Right lobe of liver (tissue), 6 donors: ENCODE measurements at regions not wholly inside any gene's neighbourhood (a gene's known extent, or its start where the extent isn't known, plus 50 kb on each side); places are given as distances from the start of the nearest gene placed in this dataset.
A peak's percentile ranks its signal among the peaks of the same experiment; 100 is the strongest.
"Not testable (repeated sequence)": the region's sequence is repeated elsewhere in the genome, so short reads cannot be mapped to it uniquely, and the experiment has no call there.

Source experiments
- ATAC-seq, 4 donors: fragments of 200-7000 bp; cut with Tn5 transposase; one replicate each; pipeline ENCODE4 v1.9.1; 2020; ENCODE audit warnings: mild to moderate bottlenecking in 4 of 4, moderate library complexity in 4 of 4
- DNase-seq, 3 donors: peaks; one replicate each; pipeline ENCODE4 v3.0.0-alpha.2; 2020
- H3K27ac ChIP-seq, 3 donors: fragments of 200-600 bp; one replicate each; pipeline ENCODE4 v1.8.0; 2022
- H3K27me3 ChIP-seq, 2 donors: fragments of 200-600 bp; one replicate each; pipeline ENCODE4 v1.8.0; 2022
- H3K36me3 ChIP-seq, 4 donors: fragments of 200-600 bp; sonication (generic) in 1 of 4; one replicate each; pipeline versions ENCODE4 v1.5.1 to v1.8.0; 2017 to 2022; ENCODE audit warnings: control low read depth in 1 of 4
- H3K4me1 ChIP-seq, 4 donors: fragments of 200-600 bp; sonication (generic) in 1 of 4; one replicate each; pipeline versions ENCODE4 v1.5.1 to v1.8.0; 2017 to 2022; ENCODE audit warnings: control low read depth in 1 of 4
- H3K4me3 ChIP-seq, 3 donors: fragments of 200-600 bp; one replicate each; pipeline ENCODE4 v1.8.0; 2022
- H3K9me3 ChIP-seq, 4 donors: fragments of 200-600 bp; sonication (generic) in 1 of 4; one replicate each; pipeline versions ENCODE4 v1.5.1 to v1.8.0; 2017 to 2022; ENCODE audit warnings: control low read depth in 1 of 4
- POLR2A ChIP-seq: fragments of 450-650 bp; IDR thresholded peaks from one replicate; pipeline ENCODE4 v1.6.1; 2017; ENCODE audit warnings: antibody characterized with exemption, mild to moderate bottlenecking
- WGBS: methylation state at CpG from one replicate; pipeline ENCODE4 v1.1.6; 2018; ENCODE audit warnings: low coverage, low lambda C conversion rate; ENCODE audit not compliant: insufficient coverage; ENCODE audit errors: missing lambda C conversion rate; 5-methylcytosine and 5-hydroxymethylcytosine counted together
- intact Hi-C, 2 donors: fragments of 100-400 bp; cut with DNase I; formaldehyde crosslinking; loops; one replicate each; pipeline versions ENCODE4 v1.11.2 to v1.14.1; 2022
- TF ChIP-seq, protein P1 (sequence below), 4 donors: fragments of 200-600 bp in 3 of 4; fragments of 450-650 bp in 1 of 4; IDR thresholded peaks; one replicate each; pipeline versions ENCODE4 v1.5.1 to v1.8.0; 2016 to 2022; ENCODE audit warnings: antibody characterized with exemption in 4 of 4, mild to moderate bottlenecking in 2 of 4
- donor health status: DM: no; HTN: yes; CAD: no.
- donor health status: DM: no; HTN: no; CAD: no.
- donor health status: DM: no; HTN: no; CAD: no.
- donor health status: DM: no; HTN: yes; CAD: no.
- donor health status: DM: no; HTN: yes; CAD: no.

DNA sequence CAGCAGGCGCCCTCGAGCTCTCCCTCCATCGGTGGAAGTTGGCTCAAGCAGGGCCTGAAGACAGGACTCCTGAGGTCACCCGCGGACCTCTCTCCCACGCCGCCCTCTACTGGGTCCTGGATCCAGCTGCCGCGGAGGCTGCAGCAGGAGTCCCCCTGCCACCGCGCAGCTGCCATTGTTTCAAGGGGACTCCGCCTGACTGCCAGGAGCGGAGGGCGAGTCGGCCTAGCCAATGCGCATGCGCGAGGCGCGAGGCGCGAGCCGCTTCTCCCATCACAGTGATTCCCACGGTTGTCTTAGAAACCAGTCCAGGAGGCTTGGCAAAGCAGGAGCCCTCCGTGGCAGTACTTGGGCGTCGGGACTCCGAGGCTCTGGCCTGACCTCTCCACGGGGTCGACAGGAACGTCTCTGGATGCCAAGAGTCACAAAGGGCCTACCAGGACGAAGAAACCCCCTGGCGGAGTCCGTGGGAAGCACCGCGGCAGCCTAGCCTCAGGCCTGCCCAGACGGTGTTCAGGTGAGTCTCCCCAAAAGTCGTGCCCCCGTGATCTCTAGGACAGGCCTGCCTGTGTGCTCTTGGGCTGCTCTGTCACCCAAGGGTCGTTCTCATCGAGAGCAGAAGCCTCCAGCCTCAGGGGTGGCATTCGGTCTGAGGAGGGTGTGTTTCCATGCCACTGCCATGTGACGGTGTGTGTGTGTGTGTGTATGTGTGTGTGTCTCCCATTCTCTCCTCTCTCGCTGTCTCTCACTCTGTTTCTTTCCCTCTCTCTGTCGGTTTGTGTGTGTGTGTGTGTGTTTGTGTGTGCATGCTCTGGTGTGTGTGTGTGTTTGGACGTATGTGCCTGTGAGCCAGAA, 290.6 kb upstream of the ZNF337 start:
- 27% methylated on average over 20 of the region's 46 CpGs for WGBS

DNA sequence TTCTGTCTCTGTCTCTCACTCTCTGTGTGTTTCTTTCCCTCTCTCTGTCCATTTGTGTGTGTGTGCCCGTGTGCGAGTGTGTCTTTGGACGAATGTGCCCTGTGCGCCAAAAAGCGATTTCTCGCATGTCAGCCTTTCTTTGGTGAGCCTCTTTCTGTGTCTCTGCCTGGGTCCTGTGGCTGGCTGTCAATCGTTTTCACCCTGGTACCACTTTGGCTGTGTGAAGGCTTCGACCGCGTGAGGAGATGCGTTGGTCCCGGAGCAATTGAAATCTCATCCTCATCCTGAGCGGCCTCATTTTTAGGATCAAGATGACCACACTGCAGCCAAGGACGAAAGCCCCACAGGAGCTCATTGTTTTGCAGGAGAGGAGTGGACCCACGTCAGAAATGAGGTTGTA, 288.9 kb upstream of the ZNF337 start:
- 72% methylated on average over 6 of the region's 15 CpGs for WGBS
- TF ChIP-seq POLR2A: no peak
- TF ChIP-seq, protein P1, sequence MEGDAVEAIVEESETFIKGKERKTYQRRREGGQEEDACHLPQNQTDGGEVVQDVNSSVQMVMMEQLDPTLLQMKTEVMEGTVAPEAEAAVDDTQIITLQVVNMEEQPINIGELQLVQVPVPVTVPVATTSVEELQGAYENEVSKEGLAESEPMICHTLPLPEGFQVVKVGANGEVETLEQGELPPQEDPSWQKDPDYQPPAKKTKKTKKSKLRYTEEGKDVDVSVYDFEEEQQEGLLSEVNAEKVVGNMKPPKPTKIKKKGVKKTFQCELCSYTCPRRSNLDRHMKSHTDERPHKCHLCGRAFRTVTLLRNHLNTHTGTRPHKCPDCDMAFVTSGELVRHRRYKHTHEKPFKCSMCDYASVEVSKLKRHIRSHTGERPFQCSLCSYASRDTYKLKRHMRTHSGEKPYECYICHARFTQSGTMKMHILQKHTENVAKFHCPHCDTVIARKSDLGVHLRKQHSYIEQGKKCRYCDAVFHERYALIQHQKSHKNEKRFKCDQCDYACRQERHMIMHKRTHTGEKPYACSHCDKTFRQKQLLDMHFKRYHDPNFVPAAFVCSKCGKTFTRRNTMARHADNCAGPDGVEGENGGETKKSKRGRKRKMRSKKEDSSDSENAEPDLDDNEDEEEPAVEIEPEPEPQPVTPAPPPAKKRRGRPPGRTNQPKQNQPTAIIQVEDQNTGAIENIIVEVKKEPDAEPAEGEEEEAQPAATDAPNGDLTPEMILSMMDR (IDR thresholded peaks at IDR 0.05): no peak
- intact Hi-C loops: no loop called here

More for the DNA sequence above, 290.6 kb upstream of the ZNF337 start:
- intact Hi-C loops: no loop called here
- Histone ChIP-seq H3K36me3 (no peaks in the 10 kb centered on the region), H3K27me3 (no peaks in the 10 kb centered on the region), H3K4me3 (peak overlapping the region in 2 of 3 donors; percentile 1 to 38), H3K9me3 (no peaks in the 10 kb centered on the region), H3K4me1 (peaks cover 0 to 4% (median 0%) of the 10 kb centered on the region in 4 donors), H3K27ac (no peak overlapping the region)
- TF ChIP-seq POLR2A: no peak
- TF ChIP-seq, protein P1 (IDR thresholded peaks at IDR 0.05): peak in 3 of 4 donors; percentile 9 to 19 (median 19)
- ATAC-seq: peak; percentile 48 to 64 (median 58)
- peak in 1 of 3 donors; percentile 48 for DNase-seq

DNA sequence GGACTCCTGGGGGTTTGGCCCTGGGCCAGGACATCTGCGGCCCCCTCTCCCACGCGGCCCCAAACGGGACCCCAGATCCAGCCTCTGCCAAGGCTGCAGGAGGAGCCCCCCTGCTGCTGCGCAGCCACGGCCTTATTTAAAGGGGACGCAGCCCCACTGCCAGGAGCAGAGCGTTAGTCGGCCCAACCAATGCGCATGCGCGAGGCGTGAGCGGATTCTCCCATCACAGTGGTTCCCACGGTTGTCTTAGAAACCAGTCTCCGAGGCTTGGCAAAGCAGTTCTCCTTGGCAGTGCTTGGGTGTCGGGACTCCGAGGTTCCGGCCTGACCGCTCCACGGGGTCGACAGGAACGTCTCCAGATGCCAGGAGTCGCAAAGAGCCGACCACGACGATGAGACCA, 288.3 kb upstream of the ZNF337 start:
- whole genome bisulfite sequencing: 0% methylated on average over 1 of the region's 27 CpGs
- peak in 1 of 3 donors; percentile 69 for DNase-seq

More for the DNA sequence above, 288.9 kb upstream of the ZNF337 start:
- Histone ChIP-seq H3K27ac (no peak overlapping the region), H3K4me1 (peaks cover 0 to 4% (median 0%) of the 10 kb centered on the region in 4 donors), H3K9me3 (no peaks in the 10 kb centered on the region), H3K4me3 (no peak overlapping the region), H3K36me3 (no peaks in the 10 kb centered on the region), H3K27me3 (no peaks in the 10 kb centered on the region)
- DNase-seq (no peak), ATAC-seq (no peak)

DNA sequence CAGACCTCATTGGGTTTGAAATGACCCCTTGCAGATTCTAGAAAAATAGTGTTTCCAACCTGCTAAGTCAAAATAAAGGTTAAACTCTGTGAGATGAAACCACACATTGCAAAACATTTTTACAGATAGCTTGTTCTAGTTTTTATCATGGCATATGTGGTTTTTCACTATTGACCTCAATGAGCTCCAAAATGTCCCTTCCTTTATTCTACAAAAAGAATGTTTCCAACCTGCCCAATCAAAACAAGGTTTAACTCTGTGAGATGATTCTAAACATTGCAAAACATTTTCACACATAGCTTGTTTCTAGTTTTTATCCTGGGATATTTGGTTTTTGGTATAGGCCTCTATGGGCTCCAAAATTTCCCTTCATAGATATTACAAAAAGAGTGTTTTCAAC, 286.0 kb upstream of the ZNF337 start:
- ATAC-seq, H3K27ac ChIP-seq, DNase-seq, H3K36me3 ChIP-seq, H3K27me3 ChIP-seq, intact Hi-C loops, H3K4me1 ChIP-seq, H3K9me3 ChIP-seq, H3K4me3 ChIP-seq: not testable (repeated sequence)

More for the DNA sequence above, 288.3 kb upstream of the ZNF337 start:
- Histone ChIP-seq H3K9me3 (no peaks in the 10 kb centered on the region), H3K4me3 (peak overlapping the region in 1 of 3 donors; percentile 16), H3K4me1 (peaks cover 0 to 4% (median 0%) of the 10 kb centered on the region in 4 donors), H3K36me3 (no peaks in the 10 kb centered on the region), H3K27me3 (no peaks in the 10 kb centered on the region), H3K27ac (no peak overlapping the region)
- intact Hi-C loops: no loop called here
- peak in 1 of 4 donors; percentile 43 for ATAC-seq
- TF ChIP-seq POLR2A: no peak
- TF ChIP-seq, protein P1 (IDR thresholded peaks at IDR 0.05): no peak

DNA sequence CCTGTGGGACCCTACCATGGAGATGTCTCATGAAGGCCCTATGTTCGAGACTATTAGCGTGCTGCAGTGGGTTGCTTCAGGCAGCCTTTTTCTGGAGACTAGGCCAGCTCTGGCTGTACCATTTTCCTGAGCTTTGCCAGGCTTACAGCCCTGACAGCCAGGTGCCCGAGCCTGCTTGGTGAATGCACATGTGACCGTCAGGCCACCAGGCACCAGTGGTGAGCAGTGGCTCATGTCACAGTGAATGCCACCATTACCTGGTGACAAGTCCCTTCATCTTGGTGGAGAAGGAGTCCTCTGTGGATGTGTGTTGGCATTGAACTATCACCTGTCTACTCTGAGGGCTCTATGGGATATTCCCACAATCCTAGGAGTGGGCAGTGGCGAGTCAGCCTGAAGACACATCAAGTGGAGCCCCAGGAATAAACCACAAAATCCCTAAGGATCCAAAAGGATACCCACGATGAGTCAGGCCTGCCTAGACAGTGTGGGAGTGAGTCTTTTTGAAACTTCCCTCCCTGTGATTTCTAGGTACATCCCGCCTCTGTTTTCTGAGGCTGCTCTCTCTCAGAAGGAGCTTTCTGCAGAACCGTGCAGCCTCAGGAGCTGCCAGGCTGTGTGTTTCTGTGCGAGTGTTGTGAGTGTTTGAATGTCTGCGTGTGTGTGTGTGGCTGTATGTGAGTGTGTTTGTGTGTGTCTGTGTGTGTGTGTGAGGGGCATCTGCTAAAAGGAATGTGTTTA, 282.0 kb upstream of the ZNF337 start:
- H3K27ac ChIP-seq, intact Hi-C loops, H3K9me3 ChIP-seq, DNase-seq, H3K4me1 ChIP-seq, H3K4me3 ChIP-seq, H3K27me3 ChIP-seq, ATAC-seq, H3K36me3 ChIP-seq: not testable (repeated sequence)
- WGBS: 90% methylated on average over 6 of the region's 10 CpGs

DNA sequence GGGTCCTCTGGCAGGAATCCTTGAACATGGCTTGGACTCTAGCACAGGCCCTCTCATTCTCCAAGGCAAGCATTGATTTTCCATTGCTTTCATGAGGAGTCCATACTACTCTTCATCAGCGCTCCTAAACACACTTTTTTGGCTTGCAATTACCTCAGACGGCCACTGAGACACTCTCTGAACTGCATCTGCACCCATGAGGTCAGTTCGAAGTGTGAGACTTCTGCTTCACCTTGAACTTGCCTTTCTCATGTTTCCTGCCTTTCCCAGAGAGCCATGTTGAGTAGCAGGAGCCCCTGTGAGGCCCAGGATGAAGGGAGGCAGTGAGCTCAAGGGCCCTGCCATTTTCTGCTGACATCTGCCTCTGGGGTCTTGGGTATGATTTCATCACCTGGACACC, 279.2 kb upstream of the ZNF337 start:
- H3K27ac ChIP-seq, H3K36me3 ChIP-seq, H3K27me3 ChIP-seq, H3K4me3 ChIP-seq, ATAC-seq, H3K4me1 ChIP-seq, DNase-seq, intact Hi-C loops, H3K9me3 ChIP-seq: not testable (repeated sequence)
- 14% methylated on average over 1 of the region's 3 CpGs for WGBS

DNA sequence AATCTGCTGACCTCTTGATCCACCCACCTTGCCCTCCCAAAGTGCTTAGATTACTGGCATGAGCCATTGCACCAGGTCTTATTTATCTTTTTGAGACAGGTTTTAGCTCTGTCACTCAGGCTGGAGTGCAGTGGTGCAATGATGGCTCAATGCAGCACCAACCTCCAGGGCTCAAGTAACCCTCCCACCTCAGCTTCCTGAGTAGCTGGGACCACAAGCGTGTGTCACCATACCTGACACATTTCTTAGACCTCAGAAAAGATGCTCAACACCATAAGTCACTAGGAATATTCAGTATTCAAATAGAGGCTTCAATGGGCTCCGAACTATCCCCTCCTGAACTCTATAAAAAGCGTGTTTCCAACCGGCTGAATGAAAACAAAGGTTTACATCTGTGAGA, 268.6 kb upstream of the ZNF337 start:
- H3K27ac ChIP-seq, DNase-seq, H3K36me3 ChIP-seq, H3K4me3 ChIP-seq, H3K9me3 ChIP-seq, intact Hi-C loops, H3K27me3 ChIP-seq, ATAC-seq, H3K4me1 ChIP-seq: not testable (repeated sequence)
- 80% methylated on average over 4 of the region's 4 CpGs for WGBS

DNA sequence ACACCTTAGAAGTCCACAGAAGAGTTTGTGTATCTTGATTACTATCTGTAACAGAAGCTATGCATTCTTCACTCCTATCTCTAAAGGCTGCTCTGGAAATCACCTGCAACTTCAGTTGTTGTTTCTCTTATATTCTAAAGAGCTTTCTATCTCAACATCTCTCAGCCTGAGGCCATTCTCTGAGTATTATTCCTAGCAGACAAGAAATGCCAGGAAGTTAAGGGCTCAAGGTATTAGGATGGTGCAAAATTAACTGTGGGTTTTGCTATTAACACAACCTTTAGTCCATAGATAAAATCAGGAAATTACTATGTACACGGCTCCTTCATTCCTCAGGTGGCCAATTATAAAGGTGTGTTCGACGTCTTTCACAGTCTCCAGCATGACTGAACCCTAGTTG, 257.2 kb upstream of the ZNF337 start:
- DNase-seq: not testable (repeated sequence)

More for the DNA sequence above, 257.2 kb upstream of the ZNF337 start:
- H3K4me1 ChIP-seq, H3K4me3 ChIP-seq, H3K36me3 ChIP-seq, ATAC-seq, H3K9me3 ChIP-seq, intact Hi-C loops, H3K27ac ChIP-seq, H3K27me3 ChIP-seq: not testable (repeated sequence)
- 51% methylated on average over 3 of the region's 3 CpGs for WGBS
